NCI-H1105 (cell line): ENCODE measurements at regions not wholly inside any gene's neighbourhood (a gene's known extent, or its start where the extent isn't known, plus 50 kb on each side); places are given as distances from the start of the nearest gene placed in this dataset.

Experiments used
- DNase-seq: peaks from one replicate; lab custom pipeline; 2025; lab: John Stamatoyannopoulos, UW

- no peak for DNase-seq
Measured at GRCh38 chr2:45212953-45213635, 203.8 kb upstream of the SIX2 start.

GRCh38 chr2:45211636-45212035 lies 202.4 kb upstream of the SIX2 start:
- no peak for DNase-seq

- no peak for DNase-seq
Measured at GRCh38 chr2:45210462-45211195, 201.4 kb upstream of the SIX2 start.

- no peak for DNase-seq
Measured at GRCh38 chr2:45209875-45210274, 200.6 kb upstream of the SIX2 start.

GRCh38 chr2:45209302-45209701 lies 200.1 kb upstream of the SIX2 start:
- DNase-seq = no peak

GRCh38 chr2:45207101-45207500 lies 197.8 kb upstream of the SIX2 start:
- DNase-seq = no peak

- no peak for DNase-seq
Measured at GRCh38 chr2:45205985-45206384, 196.7 kb upstream of the SIX2 start.

- no peak for DNase-seq
Measured at GRCh38 chr2:45205480-45205879, 196.2 kb upstream of the SIX2 start.

- no peak for DNase-seq
Measured at GRCh38 chr2:45203400-45203799, 194.1 kb upstream of the SIX2 start.

- DNase-seq = no peak
Measured at GRCh38 chr2:45199973-45200372, 190.7 kb upstream of the SIX2 start.

GRCh38 chr2:45195916-45196315 lies 186.7 kb upstream of the SIX2 start:
- DNase-seq = no peak

- no peak for DNase-seq
Measured at GRCh38 chr2:45194596-45194995, 185.3 kb upstream of the SIX2 start.

GRCh38 chr2:45193581-45193980 lies 184.3 kb upstream of the SIX2 start:
- no peak for DNase-seq

GRCh38 chr2:45192991-45193390 lies 183.7 kb upstream of the SIX2 start:
- no peak for DNase-seq

- no peak for DNase-seq
Measured at GRCh38 chr2:45192481-45192880, 183.2 kb upstream of the SIX2 start.

- no peak for DNase-seq
Measured at GRCh38 chr2:45191976-45192375, 182.7 kb upstream of the SIX2 start.

GRCh38 chr2:45191146-45191863 lies 182.1 kb upstream of the SIX2 start:
- DNase-seq = no peak

- no peak for DNase-seq
Measured at GRCh38 chr2:45190481-45190942, 181.3 kb upstream of the SIX2 start.

- DNase-seq = no peak
Measured at GRCh38 chr2:45184606-45185005, 175.4 kb upstream of the SIX2 start.

GRCh38 chr2:45182667-45183295 lies 173.5 kb upstream of the SIX2 start:
- DNase-seq = no peak

GRCh38 chr2:45180779-45181178 lies 171.5 kb upstream of the SIX2 start:
- no peak for DNase-seq

- no peak for DNase-seq
Measured at GRCh38 chr2:45180033-45180746, 170.9 kb upstream of the SIX2 start.
